ENCODE measurements at regions not wholly inside any gene's neighbourhood (a gene's known extent, or its start where the extent isn't known, plus 50 kb on each side); places are given as distances from the start of the nearest gene placed in this dataset.
A peak's percentile ranks its signal among the peaks of the same experiment; 100 is the strongest.
"Not testable (repeated sequence)": the region's sequence is repeated elsewhere in the genome, so short reads cannot be mapped to it uniquely, and the experiment has no call there.

DNA sequence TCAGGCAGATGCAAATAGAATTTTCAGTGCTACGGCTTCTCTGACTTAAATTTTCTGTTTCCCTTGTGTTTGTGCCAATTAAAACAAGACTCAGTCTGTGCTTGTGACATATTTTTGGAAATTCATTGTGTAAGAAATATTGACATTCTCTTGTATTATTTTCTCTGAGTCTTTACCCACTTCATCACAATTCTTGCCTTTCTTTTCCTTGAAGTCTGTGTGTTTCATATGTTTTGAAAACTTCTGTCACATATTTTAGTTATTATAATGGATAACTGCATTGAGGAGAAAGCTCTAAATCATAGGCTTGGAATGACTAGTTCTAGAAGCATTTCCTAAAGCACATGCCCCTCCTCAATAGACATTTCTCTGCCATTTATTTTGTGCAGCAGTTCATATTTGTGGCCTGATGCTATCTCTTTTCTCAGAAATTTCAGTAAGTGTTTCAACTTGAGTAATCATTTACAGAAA is 206.6 kb downstream of the PALM2AKAP2 start:
- no peak for DNase-seq

DNA sequence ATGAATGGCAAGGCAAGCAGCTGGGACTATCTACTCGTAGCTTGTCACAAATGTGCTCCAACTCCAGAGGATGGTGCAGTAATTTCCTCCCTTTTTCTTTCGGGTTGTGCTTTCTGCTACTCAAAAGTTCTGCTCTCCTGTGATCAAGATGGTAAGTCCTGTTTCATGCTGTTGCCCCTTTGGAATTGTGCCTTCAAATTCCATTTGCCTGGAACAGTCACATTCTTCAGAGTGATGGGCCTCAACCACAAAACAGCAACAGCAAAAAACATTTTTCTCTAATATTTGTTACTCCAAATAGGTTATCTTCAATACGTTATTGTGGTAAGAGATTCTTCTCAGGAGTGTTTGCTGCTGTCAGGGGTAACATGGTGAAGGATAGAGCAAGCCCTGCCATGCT is 209.3 kb downstream of the PALM2AKAP2 start:
- DNase-seq: no peak

- no peak for DNase-seq
These were observed 210.5 kb downstream of the PALM2AKAP2 start for GRCh38 chr9:109990541-109990940.

GRCh38 chr9:109992293-109992692 is 212.3 kb downstream of the PALM2AKAP2 start:
- no peak for DNase-seq

DNA sequence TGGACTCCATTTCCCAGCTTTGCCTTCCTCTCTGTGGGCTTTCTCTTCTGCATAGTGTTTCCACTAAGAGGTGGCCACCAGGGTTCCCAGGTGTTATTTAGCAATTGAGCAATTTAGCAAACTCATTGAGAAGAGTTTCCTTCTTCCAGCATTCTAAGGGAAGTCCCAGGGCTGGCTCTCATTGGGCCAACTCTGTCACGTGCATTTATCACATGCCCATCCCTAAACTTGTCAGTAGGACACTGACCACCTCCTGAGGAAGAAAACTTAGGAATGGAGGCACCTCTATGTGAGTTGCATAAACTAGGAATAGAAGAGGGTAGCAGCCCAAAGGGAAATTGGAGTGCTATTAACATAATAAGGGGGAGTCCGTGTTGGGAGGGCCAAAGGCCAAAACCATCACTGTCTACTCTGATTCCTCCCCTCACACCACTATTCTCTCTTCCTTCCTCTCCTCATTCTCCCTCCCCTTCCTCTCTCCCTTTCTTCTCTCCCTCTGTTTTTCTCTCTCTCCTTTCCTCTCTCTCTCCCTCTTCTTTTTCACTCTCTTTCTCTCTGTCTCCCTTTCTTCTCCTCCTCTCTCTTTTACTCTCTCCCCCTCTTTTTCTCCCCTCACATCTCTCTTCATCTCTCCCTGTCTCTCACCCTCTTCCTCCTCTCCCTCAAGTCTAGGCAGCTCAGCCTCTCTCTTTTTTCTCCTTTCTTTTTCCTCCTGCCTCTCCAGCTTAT is 213.4 kb downstream of the PALM2AKAP2 start:
- DNase-seq: no peak

DNA sequence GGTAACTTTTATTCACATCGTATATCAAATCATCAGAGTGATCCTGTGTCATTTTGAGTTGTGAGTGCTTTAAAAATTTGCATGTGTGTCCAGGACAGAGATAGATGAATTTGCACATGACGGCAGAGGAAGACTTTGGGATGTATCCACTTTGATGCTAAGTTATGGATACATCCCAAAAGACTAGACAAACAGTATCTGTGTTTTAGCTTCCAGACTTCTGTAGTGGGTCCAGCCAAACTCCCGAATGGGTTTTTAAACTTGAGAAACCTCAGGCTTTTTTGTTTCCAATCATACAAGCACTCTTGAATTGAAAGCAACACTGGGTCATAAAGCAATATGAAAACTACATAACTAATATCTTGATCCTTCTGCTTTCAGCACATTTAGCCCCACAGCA is 213.8 kb downstream of the C9orf152 start:
- no peak for DNase-seq

DNA sequence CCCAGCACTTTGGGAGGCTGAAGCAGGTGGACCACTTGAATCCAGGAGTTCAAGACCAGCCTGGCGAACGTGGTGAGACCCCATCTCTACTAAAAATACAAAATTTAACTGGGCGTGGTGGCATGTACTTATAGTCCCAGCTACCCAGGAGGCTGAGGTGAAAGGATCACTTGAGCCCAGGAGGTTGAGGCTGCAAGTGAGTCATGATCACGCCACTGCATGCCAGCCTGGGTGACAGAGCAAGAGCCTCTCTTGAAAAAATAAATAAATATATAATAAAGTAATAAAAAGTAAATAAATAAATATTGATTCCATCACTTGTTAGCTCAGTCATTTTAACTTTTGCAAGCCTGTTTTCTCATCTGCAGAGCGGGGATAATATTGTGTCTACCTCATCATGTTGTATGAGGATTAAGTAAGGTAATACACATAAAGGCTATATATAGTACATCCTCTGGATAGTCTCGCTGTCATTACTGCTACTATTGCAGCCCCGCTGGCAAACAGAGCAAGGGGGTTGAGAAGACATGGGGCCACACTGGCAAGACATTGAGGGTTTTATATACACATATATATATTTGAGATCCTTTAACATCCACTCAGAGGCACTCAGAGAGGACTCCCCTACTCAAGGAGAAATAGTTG is 210.9 kb downstream of the C9orf152 start:
- no peak for DNase-seq

- no peak for DNase-seq
These were observed 210.3 kb downstream of the C9orf152 start for GRCh38 chr9:109997682-109998081.

DNA sequence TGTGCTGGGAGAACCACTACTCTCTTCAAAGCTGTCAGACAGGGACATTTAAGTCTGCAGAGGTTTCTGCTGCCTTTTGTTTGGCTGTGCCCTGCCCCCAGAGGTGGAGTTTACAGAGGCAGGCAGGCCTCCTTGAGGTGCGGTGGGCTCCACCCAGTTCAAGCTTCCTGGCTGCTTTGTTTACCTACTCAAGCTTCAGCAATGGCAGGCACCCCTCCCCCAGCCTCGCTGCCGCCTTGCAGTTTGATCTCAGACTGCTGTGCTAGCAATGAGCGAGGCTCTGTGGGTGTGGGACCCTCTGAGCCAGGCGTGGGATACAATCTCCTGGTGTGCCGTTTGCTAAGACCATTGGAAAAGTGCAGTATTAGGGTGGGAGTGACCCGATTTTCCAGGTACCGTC is 202.4 kb downstream of the C9orf152 start:
- DNase-seq: peak; percentile 40

DNA sequence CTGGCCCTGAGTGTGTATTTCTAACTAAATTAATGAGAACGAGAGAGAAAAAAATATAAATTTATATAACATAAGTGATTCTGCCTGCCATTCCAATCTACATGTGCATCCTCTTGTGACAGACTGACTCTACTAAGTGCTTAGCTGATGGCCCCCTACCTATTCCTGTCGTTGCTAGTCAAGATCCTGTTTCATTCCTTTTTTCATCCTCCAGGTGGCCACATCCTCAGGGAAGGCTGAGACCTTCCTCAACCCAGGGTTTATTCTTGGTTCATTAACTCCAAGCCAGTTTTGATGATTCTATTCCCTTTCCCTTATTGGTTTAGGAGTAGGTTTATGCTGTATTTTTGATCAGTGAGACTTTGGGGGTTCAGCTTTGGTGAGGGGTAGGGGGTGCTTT is 201.3 kb downstream of the C9orf152 start:
- DNase-seq: no peak

- no peak for DNase-seq
These were observed 200.3 kb downstream of the C9orf152 start for GRCh38 chr9:110007477-110008270.

- no peak for DNase-seq
These were observed 199.3 kb downstream of the C9orf152 start for GRCh38 chr9:110008663-110009062.

- no peak for DNase-seq
These were observed 196.2 kb downstream of the C9orf152 start for GRCh38 chr9:110011628-110012320.

- DNase-seq: no peak
These were observed 194.9 kb downstream of the C9orf152 start for GRCh38 chr9:110013064-110013463.

DNA sequence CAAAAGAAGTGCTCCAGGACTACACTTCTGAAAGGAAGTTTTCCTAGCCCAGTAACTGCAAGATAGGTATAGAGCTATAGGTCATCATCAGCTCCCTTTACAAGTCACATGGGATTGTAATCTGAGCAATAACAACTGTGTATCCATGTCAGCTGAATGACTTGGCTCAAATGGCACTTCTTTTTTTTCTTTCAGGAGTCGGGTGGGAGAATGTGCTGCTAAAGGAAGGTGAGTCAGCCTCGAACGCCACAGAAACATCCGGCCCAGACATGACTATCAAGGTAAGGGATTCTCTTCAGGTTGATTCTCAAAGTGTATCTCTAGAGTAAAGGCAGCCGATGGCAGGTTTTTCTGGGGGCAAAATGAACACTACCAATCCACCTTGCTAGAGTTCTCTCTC is 192.2 kb downstream of the C9orf152 start:
- no peak for DNase-seq

DNA sequence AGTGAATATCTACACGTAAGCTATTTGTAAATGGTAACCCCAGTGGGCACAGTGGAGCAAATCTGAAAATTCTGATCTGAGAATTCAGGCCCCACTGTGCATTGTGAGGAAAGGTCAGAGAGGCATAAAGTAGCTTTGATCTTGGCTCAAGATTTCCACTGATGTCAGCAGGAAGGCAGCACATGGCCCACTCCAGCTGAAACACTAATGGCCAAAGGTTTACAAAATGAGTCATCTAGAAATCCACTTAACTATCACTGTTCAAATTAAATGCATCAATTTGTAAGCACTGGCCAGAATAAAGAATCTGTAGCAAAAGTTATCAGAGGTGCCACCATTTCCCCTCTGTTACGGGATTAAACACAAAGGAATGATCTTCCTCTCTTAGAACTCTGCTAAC is 191.6 kb downstream of the C9orf152 start:
- no peak for DNase-seq

DNA sequence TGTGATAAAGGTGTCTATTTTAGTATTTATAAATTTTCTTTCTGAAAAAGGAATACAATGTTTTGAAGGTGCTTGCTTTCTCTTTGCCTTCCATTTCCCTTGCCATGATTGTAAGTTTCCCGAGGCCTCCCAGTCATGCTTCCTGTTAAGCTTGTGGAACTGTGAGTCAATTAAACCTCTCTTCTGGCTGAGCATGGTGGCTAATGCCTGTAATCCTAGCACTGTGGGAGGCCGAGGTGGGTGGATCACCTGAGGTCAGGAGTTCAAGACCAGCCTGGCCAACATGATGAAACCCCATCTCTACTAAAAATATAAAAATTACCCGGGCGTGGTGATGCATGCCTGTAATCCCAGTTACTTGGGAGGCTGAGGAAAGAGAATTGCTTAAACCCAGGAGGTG is 187.7 kb downstream of the C9orf152 start:
- not testable (repeated sequence) for DNase-seq

GRCh38 chr9:110021891-110022290 is 186.1 kb downstream of the C9orf152 start:
- no peak for DNase-seq

DNA sequence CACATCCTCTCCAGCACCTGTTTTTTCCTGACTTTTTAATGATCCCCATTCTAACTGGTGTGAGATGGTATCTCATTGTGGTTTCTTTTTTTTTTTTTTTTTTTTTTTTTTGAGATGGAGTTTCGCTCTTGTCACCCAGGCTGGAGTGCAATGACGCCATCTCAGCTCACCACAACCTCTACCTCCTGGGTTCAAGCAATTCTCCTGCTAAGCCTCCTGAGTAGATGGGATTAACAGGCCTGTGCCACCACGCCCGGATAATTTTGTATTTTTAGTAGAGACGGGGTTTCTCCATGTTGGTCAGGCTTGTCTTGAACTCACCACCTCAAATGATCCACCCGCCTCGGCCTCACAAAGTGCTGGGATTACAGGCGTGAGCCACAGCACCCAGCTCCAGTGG is 184.7 kb downstream of the C9orf152 start:
- not testable (repeated sequence) for DNase-seq

GRCh38 chr9:110025551-110026170 is 182.3 kb downstream of the C9orf152 start:
- DNase-seq: no peak

DNA sequence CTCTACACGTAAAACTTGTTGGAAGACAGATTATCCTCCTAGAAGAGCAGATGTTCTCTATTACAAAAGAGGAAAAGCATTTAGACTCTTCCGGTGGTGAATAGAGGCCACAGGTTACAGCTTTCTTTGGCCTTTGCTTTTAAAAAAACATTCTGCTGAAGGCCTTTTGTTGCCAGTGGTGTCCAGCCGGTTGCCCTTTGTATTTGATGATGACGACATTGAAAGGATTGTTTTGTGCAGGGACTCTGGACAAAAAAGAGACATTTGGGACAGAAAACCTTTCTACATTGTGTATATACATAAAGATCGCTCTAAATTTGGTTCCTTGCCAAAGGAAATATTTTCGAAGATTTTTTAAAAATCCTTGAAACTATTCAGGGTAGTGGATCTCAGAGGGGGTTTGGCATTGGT is 180.3 kb downstream of the C9orf152 start:
- no peak for DNase-seq

GRCh38 chr9:110028271-110028670 is 179.7 kb downstream of the C9orf152 start:
- no peak for DNase-seq

- DNase-seq: no peak
These were observed 179.3 kb downstream of the C9orf152 start for GRCh38 chr9:110028676-110029075.
